ENCODE measurements at regions not wholly inside any gene's neighbourhood (a gene's known extent, or its start where the extent isn't known, plus 50 kb on each side); places are given as distances from the start of the nearest gene placed in this dataset.

DNA sequence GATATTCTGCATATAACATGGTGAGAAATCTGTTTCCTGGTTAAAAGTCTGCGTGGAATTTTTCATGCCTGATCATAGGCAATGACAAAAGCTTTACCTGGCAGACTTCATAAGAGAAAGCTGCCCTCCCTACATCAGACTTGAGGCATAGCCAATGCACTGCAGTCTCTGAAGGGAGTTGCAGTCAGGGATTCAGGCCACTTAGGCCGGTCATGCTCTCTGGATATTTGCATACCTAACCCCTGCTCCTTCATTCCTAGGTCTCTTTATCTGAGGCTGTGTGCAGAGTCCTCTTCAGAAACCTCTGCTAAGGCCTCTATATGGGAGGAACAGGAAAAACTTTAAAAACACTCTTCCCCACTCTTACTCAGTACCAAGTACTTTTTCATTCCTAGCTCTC is 287.4 kb downstream of the PCDH17 start:
- TF ChIP-seq, protein P1, sequence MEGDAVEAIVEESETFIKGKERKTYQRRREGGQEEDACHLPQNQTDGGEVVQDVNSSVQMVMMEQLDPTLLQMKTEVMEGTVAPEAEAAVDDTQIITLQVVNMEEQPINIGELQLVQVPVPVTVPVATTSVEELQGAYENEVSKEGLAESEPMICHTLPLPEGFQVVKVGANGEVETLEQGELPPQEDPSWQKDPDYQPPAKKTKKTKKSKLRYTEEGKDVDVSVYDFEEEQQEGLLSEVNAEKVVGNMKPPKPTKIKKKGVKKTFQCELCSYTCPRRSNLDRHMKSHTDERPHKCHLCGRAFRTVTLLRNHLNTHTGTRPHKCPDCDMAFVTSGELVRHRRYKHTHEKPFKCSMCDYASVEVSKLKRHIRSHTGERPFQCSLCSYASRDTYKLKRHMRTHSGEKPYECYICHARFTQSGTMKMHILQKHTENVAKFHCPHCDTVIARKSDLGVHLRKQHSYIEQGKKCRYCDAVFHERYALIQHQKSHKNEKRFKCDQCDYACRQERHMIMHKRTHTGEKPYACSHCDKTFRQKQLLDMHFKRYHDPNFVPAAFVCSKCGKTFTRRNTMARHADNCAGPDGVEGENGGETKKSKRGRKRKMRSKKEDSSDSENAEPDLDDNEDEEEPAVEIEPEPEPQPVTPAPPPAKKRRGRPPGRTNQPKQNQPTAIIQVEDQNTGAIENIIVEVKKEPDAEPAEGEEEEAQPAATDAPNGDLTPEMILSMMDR (IDR thresholded peaks at IDR 0.05; ENCODE audit: insufficient read depth, low read length, missing control alignments): no peak
- H3K4me3 ChIP-seq (ENCODE audit: low read depth, low read length): no peak overlapping the region
- POLR2A ChIA-PET: no interaction called here
- no peak for DNase-seq (ENCODE audit: low read depth, low spot score)
- CTCF ChIA-PET: no interaction called here

DNA sequence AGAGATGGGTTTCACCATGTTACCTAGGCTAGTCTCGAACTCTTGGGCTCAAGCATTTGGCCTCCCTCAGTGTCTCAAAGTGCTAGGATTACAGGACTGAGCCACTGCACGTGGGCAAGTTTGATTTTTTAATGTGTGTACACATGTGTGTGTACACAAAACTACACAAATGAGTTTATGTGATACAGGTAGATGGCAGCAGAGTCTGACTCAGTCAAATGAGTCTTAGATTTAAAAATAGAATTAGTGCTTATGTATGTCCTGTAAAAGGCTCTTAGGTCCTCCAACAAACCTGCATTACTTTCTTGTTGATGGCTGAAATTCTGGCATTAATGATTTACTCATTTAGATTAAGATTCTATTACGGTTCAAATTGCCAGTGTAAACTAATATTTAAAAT is 293.7 kb downstream of the PCDH17 start:
- ChIA-PET POLR2A (no interaction called here), CTCF (no interaction called here)
- no peak for DNase-seq (ENCODE audit: low read depth, low spot score)
- TF ChIP-seq, protein P1 (IDR thresholded peaks at IDR 0.05; ENCODE audit: insufficient read depth, low read length, missing control alignments): no peak
- no peak overlapping the region for H3K4me3 ChIP-seq (ENCODE audit: low read depth, low read length)

DNA sequence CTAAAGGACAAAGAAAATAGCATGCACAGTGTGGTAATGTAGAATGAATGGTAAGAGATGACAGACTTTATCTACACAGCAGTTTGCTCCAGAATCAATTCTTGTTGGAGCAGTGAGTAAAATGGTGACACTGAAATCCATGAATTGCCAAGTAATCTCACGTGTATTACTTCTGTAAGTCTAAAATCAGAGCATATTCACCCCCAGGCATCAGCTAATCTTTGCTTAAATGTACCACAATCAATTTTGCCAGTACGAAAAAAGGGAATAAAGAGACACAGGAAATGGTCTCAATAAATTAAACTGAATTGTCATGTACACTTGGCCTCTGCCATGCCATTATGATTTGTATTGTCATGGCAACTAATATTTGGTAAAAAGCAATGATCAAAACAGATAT is 294.2 kb downstream of the PCDH17 start:
- ChIA-PET CTCF (no interaction called here), POLR2A (no interaction called here)
- no peak for DNase-seq (ENCODE audit: low read depth, low spot score)
- no peak overlapping the region for H3K4me3 ChIP-seq (ENCODE audit: low read depth, low read length)
- TF ChIP-seq, protein P1 (IDR thresholded peaks at IDR 0.05; ENCODE audit: insufficient read depth, low read length, missing control alignments): no peak

DNA sequence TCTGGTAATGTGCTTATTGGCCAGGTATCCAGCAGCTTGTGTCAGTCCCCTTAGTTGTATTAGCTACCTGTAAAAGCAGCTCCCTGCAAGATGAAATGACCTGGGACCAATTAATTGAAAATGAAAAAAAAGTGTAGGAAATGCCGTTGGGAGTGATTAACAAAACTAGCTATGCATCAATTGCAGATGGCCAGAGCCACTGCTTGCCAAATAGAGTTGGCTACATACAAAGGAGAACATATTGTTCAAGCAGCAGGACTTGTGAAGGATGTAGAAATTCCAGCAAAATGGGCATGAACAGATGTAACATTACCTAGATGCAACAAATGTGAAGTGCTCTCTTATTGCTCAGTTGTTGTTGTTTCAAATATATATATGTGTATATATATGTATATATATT is 300.5 kb downstream of the PCDH17 start:
- POLR2A ChIA-PET: no interaction called here
- TF ChIP-seq, protein P1 (IDR thresholded peaks at IDR 0.05; ENCODE audit: insufficient read depth, low read length, missing control alignments): no peak
- CTCF ChIA-PET: no interaction called here

DNA sequence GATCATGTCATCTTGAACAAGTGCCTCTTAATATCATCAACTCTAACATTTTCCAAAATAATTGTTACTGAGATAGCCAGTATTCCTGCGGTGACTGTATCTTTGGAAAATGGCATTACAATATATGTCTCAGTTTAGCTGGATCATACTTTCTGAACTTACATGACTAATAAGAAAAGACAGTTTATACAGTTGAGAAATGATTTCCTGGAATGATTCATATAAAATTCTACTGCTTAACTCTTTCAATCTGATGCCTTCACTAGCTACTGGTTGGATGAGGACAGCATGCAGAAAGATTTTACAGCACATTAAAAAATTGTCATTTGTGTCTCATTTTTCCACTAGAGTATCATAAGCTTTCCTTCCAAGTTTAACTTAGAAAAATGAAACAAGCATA is 302.1 kb downstream of the PCDH17 start:
- no peak overlapping the region for H3K4me3 ChIP-seq (ENCODE audit: low read depth, low read length)
- ChIA-PET POLR2A (no interaction called here), CTCF (no interaction called here)
- no peak for DNase-seq (ENCODE audit: low read depth, low spot score)
- TF ChIP-seq, protein P1 (IDR thresholded peaks at IDR 0.05; ENCODE audit: insufficient read depth, low read length, missing control alignments): no peak

More for the DNA sequence above, 300.5 kb downstream of the PCDH17 start:
- H3K4me3 ChIP-seq (ENCODE audit: low read depth, low read length): no peak overlapping the region
- DNase-seq (ENCODE audit: low read depth, low spot score): no peak

DNA sequence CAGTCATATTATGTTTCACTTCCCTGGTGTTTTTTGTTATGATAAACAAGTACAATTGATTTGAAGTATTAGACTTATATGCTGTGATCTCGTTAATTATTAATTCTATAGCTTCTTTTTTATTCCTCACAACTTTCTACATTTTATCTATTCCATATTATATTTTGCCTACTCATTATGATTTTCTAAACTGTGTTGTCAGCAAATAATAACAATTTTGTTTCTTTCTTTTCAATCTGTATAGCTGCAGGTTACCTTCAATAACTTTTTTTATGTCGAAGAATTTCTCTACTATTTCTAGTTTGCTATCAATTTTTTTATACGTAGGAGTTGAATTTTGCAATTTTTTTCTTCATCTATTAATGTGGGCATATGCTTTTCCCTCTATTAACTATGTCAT is 304.4 kb downstream of the PCDH17 start:
- POLR2A ChIA-PET: no interaction called here
- TF ChIP-seq, protein P1 (IDR thresholded peaks at IDR 0.05; ENCODE audit: insufficient read depth, low read length, missing control alignments): no peak
- DNase-seq (ENCODE audit: low read depth, low spot score): no peak
- H3K4me3 ChIP-seq (ENCODE audit: low read depth, low read length): no peak overlapping the region
- CTCF ChIA-PET: no interaction called here
